ENCODE measurements at regions not wholly inside any gene's neighbourhood (a gene's known extent, or its start where the extent isn't known, plus 50 kb on each side); places are given as distances from the start of the nearest gene placed in this dataset.

- TF ChIP-seq CTCF (IDR thresholded peaks at IDR 0.05; ENCODE audit: insufficient read depth, low read length, poor library complexity, severe bottlenecking) (no peak), EZH2phosphoT487 (conservative IDR thresholded peaks at IDR 0.05; ENCODE audit: low read length) (no peak)
These were observed 52.6 kb upstream of the CYP2C8 start for GRCh38 chr10:95121904-95122303.
